HG02884 (cell line): ENCODE measurements at regions not wholly inside any gene's neighbourhood (a gene's known extent, or its start where the extent isn't known, plus 50 kb on each side); places are given as distances from the start of the nearest gene placed in this dataset.
A peak's percentile ranks its signal among the peaks of the same experiment; 100 is the strongest.
"Not testable (repeated sequence)": the region's sequence is repeated elsewhere in the genome, so short reads cannot be mapped to it uniquely, and the experiment has no call there.

Experiments used
- ATAC-seq: cut with Tn5 transposase; IDR thresholded peaks from one replicate; pipeline ENCODE4 v1.9.1; 2021; ENCODE audit warnings: mild to moderate bottlenecking, moderate library complexity; ENCODE audit not compliant: unreplicated experiment

DNA sequence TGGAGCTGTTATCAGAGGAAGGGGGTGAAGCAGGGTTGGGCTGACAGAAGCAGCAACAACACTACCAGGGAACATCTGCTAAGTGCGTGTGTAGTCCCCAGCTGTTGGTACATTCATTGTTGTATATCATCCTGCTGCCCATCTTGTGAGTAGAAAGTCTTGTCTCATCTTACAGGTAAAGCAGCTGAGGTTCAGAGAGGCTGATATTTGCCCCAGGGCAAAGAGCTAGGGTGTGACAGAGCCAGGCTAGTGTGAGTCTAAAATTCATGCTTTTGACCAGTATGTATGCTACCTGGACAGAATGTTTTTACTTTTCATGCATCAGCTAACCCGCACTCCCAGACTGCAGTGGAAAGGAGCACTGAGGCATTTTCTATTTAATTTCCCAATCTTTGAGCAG lies 221.6 kb downstream of the STK31 start:
- no peak for ATAC-seq

GRCh38 chr7:23938215-23938614 lies 228.2 kb downstream of the STK31 start:
- ATAC-seq, result no peak

- ATAC-seq, result peak; percentile 43
Observed at GRCh38 chr7:23938937-23939552, 229.0 kb downstream of the STK31 start.

- not testable (repeated sequence) for ATAC-seq
Observed at GRCh38 chr7:23939747-23940146, 229.7 kb downstream of the STK31 start.

DNA sequence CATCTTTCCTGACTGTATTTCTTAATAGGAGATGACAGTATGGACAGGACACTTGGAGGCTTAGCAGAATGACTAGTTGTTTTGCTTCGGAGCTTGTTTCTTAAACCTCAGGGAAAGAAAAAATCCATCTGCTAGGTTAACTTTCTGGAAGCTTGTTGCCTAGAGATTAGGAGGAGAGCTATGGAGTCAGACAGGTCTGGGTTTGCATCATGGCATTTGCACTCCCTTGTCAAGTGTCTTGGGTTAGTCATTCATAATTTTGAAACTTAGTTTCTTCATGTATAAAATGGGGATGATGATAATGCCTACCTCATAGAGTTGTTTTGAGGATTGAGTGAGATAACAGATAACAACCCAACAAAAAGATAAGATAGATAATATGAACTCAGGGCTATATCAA lies 231.5 kb downstream of the STK31 start:
- ATAC-seq, result no peak

DNA sequence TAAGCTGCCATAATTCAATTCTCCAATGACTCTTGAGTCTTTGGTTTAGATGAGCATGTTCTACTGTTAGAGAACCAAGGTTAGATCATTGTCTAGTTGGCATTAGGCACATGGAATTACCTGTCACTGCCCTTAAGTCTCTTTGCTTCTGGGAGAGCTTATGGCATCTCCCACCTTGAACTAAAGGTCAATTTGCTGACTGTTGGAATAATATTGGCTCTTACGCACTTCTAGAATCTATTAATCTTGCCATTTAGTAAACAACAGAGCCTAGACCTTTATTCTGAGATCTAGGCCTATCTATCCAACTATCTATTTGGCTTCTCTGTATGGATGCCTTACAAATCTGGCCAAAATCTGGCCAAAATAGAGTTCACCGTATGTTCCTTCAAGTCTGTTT lies 232.0 kb downstream of the STK31 start:
- no peak for ATAC-seq

DNA sequence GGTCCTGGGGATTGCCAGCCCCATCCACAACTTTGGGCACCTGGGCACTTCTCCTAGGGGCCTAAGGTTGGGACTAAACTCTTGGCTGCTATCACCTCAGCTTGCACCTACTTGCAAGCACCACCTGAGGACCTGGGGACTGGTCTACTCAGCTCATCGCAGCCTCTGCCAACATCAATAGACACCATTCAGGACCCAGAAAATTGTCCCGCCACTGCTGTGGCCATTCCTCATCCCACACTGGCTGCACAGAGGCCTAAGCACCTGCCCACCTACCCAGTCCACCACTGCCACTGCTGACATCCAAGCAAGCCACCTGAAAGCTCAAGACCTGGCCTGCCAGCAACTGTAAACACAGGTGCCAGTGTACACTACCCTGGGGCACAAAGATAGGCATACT lies 234.1 kb downstream of the STK31 start:
- no peak for ATAC-seq

DNA sequence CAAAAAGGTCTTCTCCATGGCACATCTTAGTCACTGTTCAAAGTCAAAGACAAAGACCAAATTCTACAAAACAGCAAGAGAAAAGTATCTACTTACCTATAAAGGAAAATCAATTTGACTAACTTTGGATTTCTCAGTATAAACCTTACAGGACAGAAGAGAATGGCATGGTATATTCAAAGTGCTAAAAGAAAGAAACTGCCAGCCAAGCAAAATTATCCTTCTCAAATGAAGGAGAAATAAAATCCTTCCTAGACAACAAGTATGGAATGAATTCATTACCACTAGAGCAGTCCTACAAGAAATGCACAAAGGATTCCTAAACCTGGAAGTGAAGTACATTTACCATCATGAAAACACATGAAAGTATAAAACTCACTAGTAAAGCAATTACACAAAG lies 235.5 kb downstream of the STK31 start:
- no peak for ATAC-seq

- ATAC-seq, result no peak
Observed at GRCh38 chr7:23955145-23955544, 245.1 kb downstream of the STK31 start.

DNA sequence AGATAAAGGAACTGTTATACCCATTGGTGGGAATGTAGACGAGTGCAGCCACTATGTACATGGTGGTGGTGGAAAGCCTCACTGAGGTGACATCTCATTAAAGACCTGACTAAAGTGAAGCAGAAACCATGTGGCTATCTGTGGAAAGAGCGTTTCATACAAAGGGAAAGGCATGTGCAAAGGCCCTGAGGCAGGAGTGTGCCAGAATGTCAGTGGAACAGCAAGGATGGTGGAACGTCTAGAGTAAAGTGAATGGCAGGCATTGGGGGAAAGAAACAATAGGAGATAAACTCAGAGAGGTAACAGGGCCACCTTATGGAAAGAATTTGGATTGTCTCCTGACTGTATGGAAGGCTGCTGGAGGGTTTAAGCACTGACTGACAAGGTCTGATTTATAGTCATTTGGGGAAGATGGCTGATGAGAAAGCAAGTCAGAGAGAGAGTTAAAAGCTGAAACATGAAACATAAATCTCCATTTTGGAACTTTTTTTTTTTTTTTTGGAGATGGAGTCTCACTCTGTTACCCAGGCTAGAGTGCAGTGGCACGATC lies 245.7 kb downstream of the STK31 start:
- ATAC-seq, result no peak

DNA sequence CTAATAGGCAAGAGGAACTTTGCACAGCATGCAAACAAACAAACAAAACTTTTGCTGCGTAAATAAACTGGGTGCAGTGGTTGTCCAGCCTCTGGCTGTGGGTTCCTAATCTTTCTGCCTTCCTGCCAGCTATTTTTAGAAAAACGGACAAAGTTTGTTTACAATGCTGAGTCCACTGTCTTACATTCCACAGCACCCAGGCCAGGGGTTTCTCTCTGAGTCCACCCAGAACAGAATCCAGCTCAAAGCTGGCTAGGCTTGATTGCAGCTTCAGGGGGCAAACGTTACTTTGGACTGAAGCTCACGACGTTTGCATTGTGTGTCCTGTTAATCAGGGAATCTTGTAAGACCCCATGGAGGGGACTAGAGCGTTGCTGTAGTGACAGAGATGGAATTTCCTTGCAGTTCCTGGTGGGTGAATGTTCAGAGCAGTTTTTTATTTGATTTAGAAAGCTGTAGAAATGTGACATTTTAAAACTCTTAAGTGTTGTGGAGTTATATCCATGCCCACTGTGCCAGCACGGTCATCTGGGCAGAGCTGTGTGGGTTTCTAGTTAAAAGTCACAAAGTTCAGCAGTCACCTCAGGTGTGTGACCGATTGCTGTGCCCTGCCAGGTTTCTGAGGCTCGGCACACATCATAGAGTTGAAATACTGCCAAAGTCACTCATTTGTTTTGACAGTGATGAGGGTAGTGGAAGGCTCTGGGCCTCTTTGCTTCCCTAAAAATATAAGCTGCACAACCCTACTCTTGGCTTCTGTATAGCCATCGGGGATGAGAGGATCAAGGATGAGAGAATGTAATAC lies 247.0 kb downstream of the STK31 start:
- no peak for ATAC-seq

DNA sequence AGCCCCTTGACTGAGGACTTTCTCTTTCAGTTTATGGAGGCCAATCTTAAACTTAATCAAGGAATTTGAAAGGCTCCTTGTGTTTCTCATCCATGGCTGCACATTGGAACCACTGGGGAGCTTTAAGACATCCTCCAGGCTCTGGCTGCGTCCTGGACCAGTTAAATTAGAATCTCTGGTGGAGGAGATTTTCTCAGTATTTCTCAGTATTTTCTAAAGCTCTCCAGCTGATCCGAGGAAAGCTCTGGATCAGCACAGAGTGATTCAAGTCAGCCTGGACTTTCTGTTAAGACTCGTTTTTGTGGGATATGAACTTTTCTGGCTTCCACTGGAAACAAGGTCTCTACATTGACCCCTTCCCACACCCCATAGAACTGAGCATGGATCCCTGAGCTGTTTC lies 249.8 kb downstream of the STK31 start:
- ATAC-seq, result no peak

DNA sequence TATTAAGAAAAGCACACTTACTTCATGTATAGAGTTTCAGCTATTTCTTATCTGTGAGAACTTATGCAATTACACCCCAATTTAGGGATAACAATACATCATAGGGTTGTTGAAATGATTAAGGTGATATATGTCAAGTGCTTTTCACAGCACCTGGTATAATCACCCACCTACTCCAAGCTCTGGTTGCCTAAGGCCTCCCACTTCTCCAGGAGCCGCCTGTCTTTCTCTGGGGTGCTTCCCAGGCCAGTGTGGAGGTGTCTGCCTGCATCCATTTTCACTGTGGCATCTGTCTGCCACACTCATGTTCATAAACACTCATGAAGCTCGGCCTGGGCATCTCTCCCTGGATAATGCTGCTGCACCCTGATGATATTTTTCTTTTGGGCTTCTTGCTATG lies 250.3 kb downstream of the STK31 start:
- no peak for ATAC-seq

DNA sequence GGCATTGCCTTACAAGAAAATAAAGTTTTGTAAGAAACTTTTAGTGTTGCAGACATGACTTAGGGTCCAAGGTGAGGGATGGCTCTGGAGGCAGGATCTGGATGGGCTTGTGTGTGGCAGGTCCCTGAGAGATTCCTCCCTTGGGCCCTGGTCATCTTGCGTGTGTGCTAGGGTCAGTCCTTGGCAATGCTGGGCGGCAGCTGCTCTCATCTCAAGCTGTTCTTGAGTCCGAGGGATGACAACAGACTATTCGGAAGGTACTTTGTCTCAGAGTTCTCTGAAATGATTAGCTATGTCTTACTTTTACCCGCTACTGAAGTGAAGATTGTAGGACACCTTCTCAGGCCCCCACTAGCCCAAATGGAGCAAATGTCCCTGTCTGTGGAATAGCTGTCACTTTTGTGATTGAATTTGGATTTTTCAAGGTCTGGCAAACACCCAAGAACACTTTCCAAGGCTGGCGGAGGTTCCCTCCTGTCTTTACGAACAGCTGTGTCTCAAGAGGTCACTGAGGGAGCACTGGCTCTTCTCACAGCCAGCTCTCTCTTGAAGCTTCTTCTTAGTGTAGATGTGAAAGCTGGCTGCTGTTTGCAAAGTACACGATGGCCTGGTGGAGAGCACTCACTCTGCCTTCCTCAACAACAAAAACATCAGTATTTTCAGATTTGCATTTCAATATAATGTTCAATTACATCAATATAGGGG lies 253.6 kb downstream of the STK31 start:
- no peak for ATAC-seq

- ATAC-seq, result no peak
Observed at GRCh38 chr7:23964715-23965114, 254.7 kb downstream of the STK31 start.

- no peak for ATAC-seq
Observed at GRCh38 chr7:23965296-23965695, 255.3 kb downstream of the STK31 start.

- no peak for ATAC-seq
Observed at GRCh38 chr7:23966941-23967340, 256.9 kb downstream of the STK31 start.

- ATAC-seq, result peak; percentile 52
Observed at GRCh38 chr7:23967949-23968599, 258.1 kb downstream of the STK31 start.

- ATAC-seq, result no peak
Observed at GRCh38 chr7:23968791-23969190, 258.8 kb downstream of the STK31 start.

- ATAC-seq, result no peak
Observed at GRCh38 chr7:23969443-23969842, 259.4 kb downstream of the STK31 start.

DNA sequence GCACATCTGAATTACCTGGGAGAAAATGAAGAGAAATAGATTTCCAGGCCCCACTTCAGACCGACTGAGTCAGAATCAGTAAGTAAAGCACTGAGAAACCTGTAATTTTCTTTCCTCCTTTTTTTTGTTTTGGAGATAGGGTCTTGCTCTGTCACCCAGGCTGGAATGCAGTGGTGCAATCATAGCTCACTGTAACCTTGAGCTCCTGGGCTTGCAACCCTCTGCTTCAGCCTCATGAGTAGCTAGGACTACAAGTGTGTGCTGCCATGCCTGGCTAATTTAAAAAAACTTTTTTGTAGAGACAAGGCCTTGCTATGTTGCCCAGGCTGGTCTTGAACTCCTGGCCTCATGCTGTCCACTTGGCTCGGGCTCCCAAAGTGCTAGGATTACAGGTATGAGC lies 260.2 kb downstream of the STK31 start:
- ATAC-seq, result no peak
